Tibial nerve (tissue), 3 donors: ENCODE measurements at regions not wholly inside any gene's neighbourhood (a gene's known extent, or its start where the extent isn't known, plus 50 kb on each side); places are given as distances from the start of the nearest gene placed in this dataset.

Source experiments
- POLR2A ChIP-seq, 2 donors: fragments of 450-650 bp; IDR thresholded peaks; one replicate each; pipeline ENCODE4 v1.6.1; 2017; ENCODE audit warnings: antibody characterized with exemption in 2 of 2, mild to moderate bottlenecking in 2 of 2, moderate library complexity in 2 of 2
- TF ChIP-seq, protein P1 (sequence below), 5 experiments: fragments of 200-600 bp in 3 of 5; fragments of 450-650 bp in 2 of 5; sonication (generic) in 3 of 5; IDR thresholded peaks; one replicate each; pipeline ENCODE4 v1.5.1; 2016 to 2019; ENCODE audit warnings: antibody characterized with exemption in 5 of 5, mild to moderate bottlenecking in 3 of 5, moderate library complexity in 2 of 5

DNA sequence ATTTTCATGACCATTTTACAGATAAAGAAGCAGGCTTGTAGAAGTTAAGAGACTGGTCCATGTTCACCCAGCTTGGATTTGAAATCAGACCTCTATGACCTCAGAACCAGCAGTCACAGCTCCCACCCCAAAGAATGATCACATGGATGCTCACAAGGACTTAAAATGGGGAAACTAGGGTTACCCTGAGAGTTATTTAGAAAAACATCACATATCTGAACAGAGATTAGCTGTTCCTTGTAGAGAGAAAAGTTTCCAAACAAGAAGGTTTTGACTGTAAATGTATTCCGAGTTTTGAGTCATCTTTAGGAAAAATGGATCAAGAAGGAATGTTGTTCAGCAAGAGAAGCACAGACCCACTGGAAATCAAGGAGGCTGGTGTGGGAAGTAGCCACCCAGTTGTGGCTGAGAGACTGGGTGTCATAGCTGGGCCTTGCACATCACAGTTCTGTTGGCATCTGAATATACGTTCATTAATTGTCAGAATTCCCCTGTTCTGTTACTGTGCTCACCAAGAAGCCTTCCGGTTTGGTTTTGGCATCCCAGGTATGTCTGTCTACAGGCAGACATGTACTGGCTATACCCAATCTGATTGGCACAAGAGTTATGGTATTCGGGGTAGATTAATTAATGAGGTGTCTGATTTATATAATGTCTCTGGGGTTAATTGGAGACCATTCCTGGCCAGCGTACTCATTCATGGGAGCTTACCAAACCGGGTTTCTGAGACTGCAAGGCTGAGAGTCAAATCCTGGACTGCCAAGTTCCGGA is 371.8 kb upstream of the SLC14A2 start:
- TF ChIP-seq, protein P1, sequence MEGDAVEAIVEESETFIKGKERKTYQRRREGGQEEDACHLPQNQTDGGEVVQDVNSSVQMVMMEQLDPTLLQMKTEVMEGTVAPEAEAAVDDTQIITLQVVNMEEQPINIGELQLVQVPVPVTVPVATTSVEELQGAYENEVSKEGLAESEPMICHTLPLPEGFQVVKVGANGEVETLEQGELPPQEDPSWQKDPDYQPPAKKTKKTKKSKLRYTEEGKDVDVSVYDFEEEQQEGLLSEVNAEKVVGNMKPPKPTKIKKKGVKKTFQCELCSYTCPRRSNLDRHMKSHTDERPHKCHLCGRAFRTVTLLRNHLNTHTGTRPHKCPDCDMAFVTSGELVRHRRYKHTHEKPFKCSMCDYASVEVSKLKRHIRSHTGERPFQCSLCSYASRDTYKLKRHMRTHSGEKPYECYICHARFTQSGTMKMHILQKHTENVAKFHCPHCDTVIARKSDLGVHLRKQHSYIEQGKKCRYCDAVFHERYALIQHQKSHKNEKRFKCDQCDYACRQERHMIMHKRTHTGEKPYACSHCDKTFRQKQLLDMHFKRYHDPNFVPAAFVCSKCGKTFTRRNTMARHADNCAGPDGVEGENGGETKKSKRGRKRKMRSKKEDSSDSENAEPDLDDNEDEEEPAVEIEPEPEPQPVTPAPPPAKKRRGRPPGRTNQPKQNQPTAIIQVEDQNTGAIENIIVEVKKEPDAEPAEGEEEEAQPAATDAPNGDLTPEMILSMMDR (IDR thresholded peaks at IDR 0.05): no peak
- no peak for TF ChIP-seq POLR2A (IDR thresholded peaks at IDR 0.05)
